ENCODE measurements at regions not wholly inside any gene's neighbourhood (a gene's known extent, or its start where the extent isn't known, plus 50 kb on each side); places are given as distances from the start of the nearest gene placed in this dataset.

DNA sequence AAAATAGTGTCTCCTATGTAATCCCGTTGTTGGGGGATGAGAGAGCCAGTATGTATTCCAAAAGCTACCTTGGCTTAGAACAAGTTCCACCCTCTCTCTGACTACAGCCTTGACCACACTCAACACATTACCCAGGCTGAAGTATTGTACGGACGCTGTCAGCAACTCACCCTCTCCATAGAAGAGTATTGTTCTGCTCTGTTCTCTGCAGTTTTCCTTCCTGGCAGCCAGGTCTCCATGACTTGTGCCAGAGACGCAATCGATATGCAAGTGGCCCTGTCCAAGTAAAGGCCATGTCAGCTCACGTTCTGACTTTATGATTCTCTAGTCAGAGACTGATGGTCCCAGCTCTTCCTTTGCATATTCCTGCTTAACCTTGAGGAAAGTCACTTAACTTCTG is 164.1 kb upstream of the SLCO3A1 start:
- no peaks in the 10 kb centered on the region for H3K36me3 Mint-ChIP-seq (ENCODE audit: low read depth)
- no peak overlapping the region for H3K4me2 ChIP-seq
- H3K27me3 Mint-ChIP-seq (ENCODE audit: insufficient read depth, low read depth, poor library complexity): peaks cover 2% of the 10 kb centered on the region
- H3K27ac ChIP-seq (ENCODE audit: low read depth): no peak overlapping the region
- DNase-seq (ENCODE audit: low spot score): no peak
- TF ChIP-seq CREB1 (CRISPR knock-in tag; IDR thresholded peaks at IDR 0.05; ENCODE audit: low read depth) (no peak), ZNF331 (CRISPR knock-in tag; IDR thresholded peaks at IDR 0.05; ENCODE audit: low read depth) (no peak)
- TF ChIP-seq, protein P1, sequence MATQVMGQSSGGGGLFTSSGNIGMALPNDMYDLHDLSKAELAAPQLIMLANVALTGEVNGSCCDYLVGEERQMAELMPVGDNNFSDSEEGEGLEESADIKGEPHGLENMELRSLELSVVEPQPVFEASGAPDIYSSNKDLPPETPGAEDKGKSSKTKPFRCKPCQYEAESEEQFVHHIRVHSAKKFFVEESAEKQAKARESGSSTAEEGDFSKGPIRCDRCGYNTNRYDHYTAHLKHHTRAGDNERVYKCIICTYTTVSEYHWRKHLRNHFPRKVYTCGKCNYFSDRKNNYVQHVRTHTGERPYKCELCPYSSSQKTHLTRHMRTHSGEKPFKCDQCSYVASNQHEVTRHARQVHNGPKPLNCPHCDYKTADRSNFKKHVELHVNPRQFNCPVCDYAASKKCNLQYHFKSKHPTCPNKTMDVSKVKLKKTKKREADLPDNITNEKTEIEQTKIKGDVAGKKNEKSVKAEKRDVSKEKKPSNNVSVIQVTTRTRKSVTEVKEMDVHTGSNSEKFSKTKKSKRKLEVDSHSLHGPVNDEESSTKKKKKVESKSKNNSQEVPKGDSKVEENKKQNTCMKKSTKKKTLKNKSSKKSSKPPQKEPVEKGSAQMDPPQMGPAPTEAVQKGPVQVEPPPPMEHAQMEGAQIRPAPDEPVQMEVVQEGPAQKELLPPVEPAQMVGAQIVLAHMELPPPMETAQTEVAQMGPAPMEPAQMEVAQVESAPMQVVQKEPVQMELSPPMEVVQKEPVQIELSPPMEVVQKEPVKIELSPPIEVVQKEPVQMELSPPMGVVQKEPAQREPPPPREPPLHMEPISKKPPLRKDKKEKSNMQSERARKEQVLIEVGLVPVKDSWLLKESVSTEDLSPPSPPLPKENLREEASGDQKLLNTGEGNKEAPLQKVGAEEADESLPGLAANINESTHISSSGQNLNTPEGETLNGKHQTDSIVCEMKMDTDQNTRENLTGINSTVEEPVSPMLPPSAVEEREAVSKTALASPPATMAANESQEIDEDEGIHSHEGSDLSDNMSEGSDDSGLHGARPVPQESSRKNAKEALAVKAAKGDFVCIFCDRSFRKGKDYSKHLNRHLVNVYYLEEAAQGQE (IDR thresholded peaks at IDR 0.05; ENCODE audit: unreplicated experiment): no peak
- no peak for ATAC-seq
- no peaks in the 10 kb centered on the region for H4K20me1 ChIP-seq (replicated peaks; ENCODE audit: insufficient read depth)
- H3K4me3 Mint-ChIP-seq: no peak overlapping the region
- H3K4me3 ChIP-seq: no peak overlapping the region
- no peak overlapping the region for H2AFZ ChIP-seq
- no peaks in the 10 kb centered on the region for H3K4me1 ChIP-seq (ENCODE audit: insufficient read depth)
- H3K9me3 Mint-ChIP-seq: no peaks in the 10 kb centered on the region
- H3K4me1 Mint-ChIP-seq: no peaks in the 10 kb centered on the region
- no peaks in the 10 kb centered on the region for H3K79me2 ChIP-seq (replicated peaks; ENCODE audit: insufficient read depth)
- H3K27me3 ChIP-seq (ENCODE audit: insufficient read depth): no peaks in the 10 kb centered on the region
- H3K9me2 ChIP-seq (ENCODE audit: insufficient read depth): no peaks in the 10 kb centered on the region
- H3K27ac Mint-ChIP-seq: no peak overlapping the region
- H3K36me3 ChIP-seq (ENCODE audit: insufficient read depth): no peaks in the 10 kb centered on the region
- no peaks in the 10 kb centered on the region for H3F3A ChIP-seq (replicated peaks; ENCODE audit: low read depth)

DNA sequence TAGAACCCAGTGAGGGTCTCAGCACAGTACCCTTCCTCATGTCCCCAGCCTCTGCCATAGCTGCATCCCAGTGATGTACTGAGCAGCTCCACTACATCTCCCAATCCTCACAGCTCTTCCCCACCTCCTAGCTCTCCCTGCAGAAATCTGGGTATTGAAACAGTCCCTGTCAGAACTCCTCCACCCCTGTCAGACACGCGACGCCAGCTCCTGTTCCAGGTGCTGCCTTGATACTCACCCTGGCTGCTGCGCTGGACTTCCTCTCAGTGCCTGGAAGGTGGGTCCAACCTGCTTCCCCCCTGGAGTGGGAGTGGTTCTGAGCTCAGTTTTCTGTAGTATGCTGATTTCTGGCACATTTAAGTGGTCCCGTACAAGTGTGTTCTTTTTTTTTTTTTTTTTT is 160.9 kb upstream of the SLCO3A1 start:
- Histone ChIP-seq H3K27ac (ENCODE audit: low read depth) (no peak overlapping the region), H3K36me3 (ENCODE audit: insufficient read depth) (no peaks in the 10 kb centered on the region), H4K20me1 (replicated peaks; ENCODE audit: insufficient read depth) (no peaks in the 10 kb centered on the region), H3K4me2 (no peak overlapping the region), H3K27me3 (ENCODE audit: insufficient read depth) (no peaks in the 10 kb centered on the region), H3K4me1 (ENCODE audit: insufficient read depth) (no peaks in the 10 kb centered on the region), H3K4me3 (no peak overlapping the region), H3K79me2 (replicated peaks; ENCODE audit: insufficient read depth) (no peaks in the 10 kb centered on the region), H3K9me2 (ENCODE audit: insufficient read depth) (no peaks in the 10 kb centered on the region), H2AFZ (no peak overlapping the region), H3F3A (replicated peaks; ENCODE audit: low read depth) (no peaks in the 10 kb centered on the region)
- Mint-ChIP-seq H3K4me3 (no peak overlapping the region), H3K9me3 (no peaks in the 10 kb centered on the region), H3K4me1 (no peaks in the 10 kb centered on the region), H3K27ac (no peak overlapping the region), H3K27me3 (ENCODE audit: insufficient read depth, low read depth, poor library complexity) (peaks cover 2% of the 10 kb centered on the region), H3K36me3 (ENCODE audit: low read depth) (no peaks in the 10 kb centered on the region)
- no peak for DNase-seq (ENCODE audit: low spot score)
- ATAC-seq: no peak
- TF ChIP-seq POLR2AphosphoS5 (IDR thresholded peaks at IDR 0.05; ENCODE audit: low read depth) (no peak), ZNF331 (CRISPR knock-in tag; IDR thresholded peaks at IDR 0.05; ENCODE audit: low read depth) (no peak), JUNB (IDR thresholded peaks at IDR 0.05; ENCODE audit: unreplicated experiment) (no peak), EZH2 (IDR thresholded peaks at IDR 0.05; ENCODE audit: low read depth, unreplicated experiment) (no peak), EZH2phosphoT487 (IDR thresholded peaks at IDR 0.05; ENCODE audit: unreplicated experiment) (no peak), CREB1 (CRISPR knock-in tag; IDR thresholded peaks at IDR 0.05; ENCODE audit: low read depth) (no peak)
- TF ChIP-seq, protein P2, sequence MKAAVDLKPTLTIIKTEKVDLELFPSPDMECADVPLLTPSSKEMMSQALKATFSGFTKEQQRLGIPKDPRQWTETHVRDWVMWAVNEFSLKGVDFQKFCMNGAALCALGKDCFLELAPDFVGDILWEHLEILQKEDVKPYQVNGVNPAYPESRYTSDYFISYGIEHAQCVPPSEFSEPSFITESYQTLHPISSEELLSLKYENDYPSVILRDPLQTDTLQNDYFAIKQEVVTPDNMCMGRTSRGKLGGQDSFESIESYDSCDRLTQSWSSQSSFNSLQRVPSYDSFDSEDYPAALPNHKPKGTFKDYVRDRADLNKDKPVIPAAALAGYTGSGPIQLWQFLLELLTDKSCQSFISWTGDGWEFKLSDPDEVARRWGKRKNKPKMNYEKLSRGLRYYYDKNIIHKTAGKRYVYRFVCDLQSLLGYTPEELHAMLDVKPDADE (IDR thresholded peaks at IDR 0.05): no peak
- TF ChIP-seq, protein P3, sequence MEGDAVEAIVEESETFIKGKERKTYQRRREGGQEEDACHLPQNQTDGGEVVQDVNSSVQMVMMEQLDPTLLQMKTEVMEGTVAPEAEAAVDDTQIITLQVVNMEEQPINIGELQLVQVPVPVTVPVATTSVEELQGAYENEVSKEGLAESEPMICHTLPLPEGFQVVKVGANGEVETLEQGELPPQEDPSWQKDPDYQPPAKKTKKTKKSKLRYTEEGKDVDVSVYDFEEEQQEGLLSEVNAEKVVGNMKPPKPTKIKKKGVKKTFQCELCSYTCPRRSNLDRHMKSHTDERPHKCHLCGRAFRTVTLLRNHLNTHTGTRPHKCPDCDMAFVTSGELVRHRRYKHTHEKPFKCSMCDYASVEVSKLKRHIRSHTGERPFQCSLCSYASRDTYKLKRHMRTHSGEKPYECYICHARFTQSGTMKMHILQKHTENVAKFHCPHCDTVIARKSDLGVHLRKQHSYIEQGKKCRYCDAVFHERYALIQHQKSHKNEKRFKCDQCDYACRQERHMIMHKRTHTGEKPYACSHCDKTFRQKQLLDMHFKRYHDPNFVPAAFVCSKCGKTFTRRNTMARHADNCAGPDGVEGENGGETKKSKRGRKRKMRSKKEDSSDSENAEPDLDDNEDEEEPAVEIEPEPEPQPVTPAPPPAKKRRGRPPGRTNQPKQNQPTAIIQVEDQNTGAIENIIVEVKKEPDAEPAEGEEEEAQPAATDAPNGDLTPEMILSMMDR (conservative IDR thresholded peaks at IDR 0.05; ENCODE audit: low read depth in 2 of 2): no peak
- TF ChIP-seq, protein P4, sequence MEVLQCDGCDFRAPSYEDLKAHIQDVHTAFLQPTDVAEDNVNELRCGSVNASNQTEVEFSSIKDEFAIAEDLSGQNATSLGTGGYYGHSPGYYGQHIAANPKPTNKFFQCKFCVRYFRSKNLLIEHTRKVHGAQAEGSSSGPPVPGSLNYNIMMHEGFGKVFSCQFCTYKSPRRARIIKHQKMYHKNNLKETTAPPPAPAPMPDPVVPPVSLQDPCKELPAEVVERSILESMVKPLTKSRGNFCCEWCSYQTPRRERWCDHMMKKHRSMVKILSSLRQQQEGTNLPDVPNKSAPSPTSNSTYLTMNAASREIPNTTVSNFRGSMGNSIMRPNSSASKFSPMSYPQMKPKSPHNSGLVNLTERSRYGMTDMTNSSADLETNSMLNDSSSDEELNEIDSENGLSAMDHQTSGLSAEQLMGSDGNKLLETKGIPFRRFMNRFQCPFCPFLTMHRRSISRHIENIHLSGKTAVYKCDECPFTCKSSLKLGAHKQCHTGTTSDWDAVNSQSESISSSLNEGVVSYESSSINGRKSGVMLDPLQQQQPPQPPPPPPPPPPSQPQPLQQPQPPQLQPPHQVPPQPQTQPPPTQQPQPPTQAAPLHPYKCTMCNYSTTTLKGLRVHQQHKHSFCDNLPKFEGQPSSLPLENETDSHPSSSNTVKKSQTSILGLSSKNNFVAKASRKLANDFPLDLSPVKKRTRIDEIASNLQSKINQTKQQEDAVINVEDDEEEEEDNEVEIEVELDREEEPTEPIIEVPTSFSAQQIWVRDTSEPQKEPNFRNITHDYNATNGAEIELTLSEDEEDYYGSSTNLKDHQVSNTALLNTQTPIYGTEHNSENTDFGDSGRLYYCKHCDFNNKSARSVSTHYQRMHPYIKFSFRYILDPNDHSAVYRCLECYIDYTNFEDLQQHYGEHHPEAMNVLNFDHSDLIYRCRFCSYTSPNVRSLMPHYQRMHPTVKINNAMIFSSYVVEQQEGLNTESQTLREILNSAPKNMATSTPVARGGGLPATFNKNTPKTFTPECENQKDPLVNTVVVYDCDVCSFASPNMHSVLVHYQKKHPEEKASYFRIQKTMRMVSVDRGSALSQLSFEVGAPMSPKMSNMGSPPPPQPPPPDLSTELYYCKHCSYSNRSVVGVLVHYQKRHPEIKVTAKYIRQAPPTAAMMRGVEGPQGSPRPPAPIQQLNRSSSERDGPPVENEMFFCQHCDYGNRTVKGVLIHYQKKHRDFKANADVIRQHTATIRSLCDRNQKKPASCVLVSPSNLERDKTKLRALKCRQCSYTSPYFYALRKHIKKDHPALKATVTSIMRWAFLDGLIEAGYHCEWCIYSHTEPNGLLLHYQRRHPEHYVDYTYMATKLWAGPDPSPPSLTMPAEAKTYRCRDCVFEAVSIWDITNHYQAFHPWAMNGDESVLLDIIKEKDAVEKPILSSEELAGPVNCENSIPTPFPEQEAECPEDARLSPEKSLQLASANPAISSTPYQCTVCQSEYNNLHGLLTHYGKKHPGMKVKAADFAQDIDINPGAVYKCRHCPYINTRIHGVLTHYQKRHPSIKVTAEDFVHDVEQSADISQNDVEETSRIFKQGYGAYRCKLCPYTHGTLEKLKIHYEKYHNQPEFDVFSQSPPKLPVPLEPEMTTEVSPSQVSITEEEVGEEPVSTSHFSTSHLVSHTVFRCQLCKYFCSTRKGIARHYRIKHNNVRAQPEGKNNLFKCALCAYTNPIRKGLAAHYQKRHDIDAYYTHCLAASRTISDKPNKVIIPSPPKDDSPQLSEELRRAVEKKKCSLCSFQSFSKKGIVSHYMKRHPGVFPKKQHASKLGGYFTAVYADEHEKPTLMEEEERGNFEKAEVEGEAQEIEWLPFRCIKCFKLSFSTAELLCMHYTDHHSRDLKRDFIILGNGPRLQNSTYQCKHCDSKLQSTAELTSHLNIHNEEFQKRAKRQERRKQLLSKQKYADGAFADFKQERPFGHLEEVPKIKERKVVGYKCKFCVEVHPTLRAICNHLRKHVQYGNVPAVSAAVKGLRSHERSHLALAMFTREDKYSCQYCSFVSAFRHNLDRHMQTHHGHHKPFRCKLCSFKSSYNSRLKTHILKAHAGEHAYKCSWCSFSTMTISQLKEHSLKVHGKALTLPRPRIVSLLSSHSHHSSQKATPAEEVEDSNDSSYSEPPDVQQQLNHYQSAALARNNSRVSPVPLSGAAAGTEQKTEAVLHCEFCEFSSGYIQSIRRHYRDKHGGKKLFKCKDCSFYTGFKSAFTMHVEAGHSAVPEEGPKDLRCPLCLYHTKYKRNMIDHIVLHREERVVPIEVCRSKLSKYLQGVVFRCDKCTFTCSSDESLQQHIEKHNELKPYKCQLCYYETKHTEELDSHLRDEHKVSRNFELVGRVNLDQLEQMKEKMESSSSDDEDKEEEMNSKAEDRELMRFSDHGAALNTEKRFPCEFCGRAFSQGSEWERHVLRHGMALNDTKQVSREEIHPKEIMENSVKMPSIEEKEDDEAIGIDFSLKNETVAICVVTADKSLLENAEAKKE (CRISPR knock-in tag; IDR thresholded peaks at IDR 0.05): no peak
